SK-N-SH (cell line): ENCODE measurements at regions not wholly inside any gene's neighbourhood (a gene's known extent, or its start where the extent isn't known, plus 50 kb on each side); places are given as distances from the start of the nearest gene placed in this dataset.

Experiments
- CTCF ChIA-PET: fragments of 300-600, 350-600 bp; formaldehyde crosslinking; extraction: SDS; loops from one replicate; lab custom pipeline; 2021; lab: Yijun Ruan, JAX
- POLR2A ChIA-PET: fragments of 350-600 bp; sonication (Branson Sonifier 250); formaldehyde crosslinking; extraction: SDS; loops from one replicate; lab custom pipeline; 2020; ENCODE audit warnings: antibody characterized with exemption, inconsistent platforms; lab: Yijun Ruan, JAX
- DNase-seq: peaks from one replicate; pipeline ENCODE4 v3.0.0; 2012
- H2AFZ ChIP-seq: fragments of 200-600 bp; sonication (generic); 2 replicates; pipeline ENCODE4 v1.8.1; 2016; ENCODE audit warnings: antibody characterized with exemption, mild to moderate bottlenecking, low read depth
- H3F3A ChIP-seq: fragments of 200-600 bp; sonication (generic); replicated peaks from 2 replicates; pipeline ENCODE3; 2016; ENCODE audit warnings: antibody characterized with exemption, mild to moderate bottlenecking; ENCODE audit not compliant: insufficient read depth
- H3K27ac ChIP-seq, 2 experiments: fragments of 200-500 bp in 1 of 2; fragments of 200-600 bp in 1 of 2; sonication (Bioruptor generic) in 1 of 2; sonication (generic), shearing (Covaris generic) in 1 of 2; 2 replicates each; pipeline versions ENCODE4 v1.5.1 to v1.6.1; 2014 to 2016; ENCODE audit warnings: low read depth in 2 of 2, inconsistent platforms in 1 of 2, low read length in 1 of 2, mild to moderate bottlenecking in 1 of 2, mixed read lengths in 1 of 2
- H3K27me3 ChIP-seq: fragments of 200-600 bp; sonication (generic), shearing (Covaris generic); 2 replicates; pipeline ENCODE4 v1.6.1; 2016; ENCODE audit warnings: mixed run types; ENCODE audit not compliant: insufficient read depth
- H3K36me3 ChIP-seq, 2 experiments: fragments of 200-500 bp in 1 of 2; fragments of 200-600 bp in 1 of 2; sonication (Bioruptor generic) in 1 of 2; sonication (generic) in 1 of 2; replicated peaks in 1 of 2; 2 replicates each; pipeline versions ENCODE3 to v1.5.1; 2014 to 2016; ENCODE audit warnings: low read length in 1 of 2, mild to moderate bottlenecking in 1 of 2; ENCODE audit not compliant: insufficient read depth in 2 of 2, control insufficient read depth in 1 of 2
- H3K4me1 ChIP-seq, 2 experiments: fragments of 200-500 bp in 1 of 2; fragments of 200-600 bp in 1 of 2; sonication (Bioruptor generic) in 1 of 2; sonication (generic), shearing (Covaris generic) in 1 of 2; 2 replicates each; pipeline versions ENCODE4 v1.5.1 to v1.6.1; 2014 to 2016; ENCODE audit warnings: low read depth in 1 of 2, low read length in 1 of 2, mixed run types in 1 of 2; ENCODE audit not compliant: insufficient read depth in 2 of 2, control insufficient read depth in 1 of 2
- H3K4me2 ChIP-seq: fragments of 200-600 bp; sonication (generic), shearing (Covaris generic); 2 replicates; pipeline ENCODE4 v1.6.1; 2017; ENCODE audit warnings: mixed run types
- H3K4me3 ChIP-seq, 2 experiments: fragments of 200-500 bp in 1 of 2; fragments of 200-600 bp in 1 of 2; sonication (Bioruptor generic) in 1 of 2; sonication (generic), shearing (Covaris generic) in 1 of 2; 2 replicates each; pipeline versions ENCODE4 v1.5.1 to v1.8.1; 2014 to 2016; ENCODE audit warnings: low read depth in 2 of 2, inconsistent platforms in 1 of 2, low read length in 1 of 2, mild to moderate bottlenecking in 1 of 2, mixed read lengths in 1 of 2, moderate library complexity in 1 of 2
- H3K79me2 ChIP-seq: fragments of 200-600 bp; sonication (generic); 2 replicates; pipeline ENCODE4 v1.8.1; 2017; ENCODE audit warnings: mild to moderate bottlenecking; ENCODE audit not compliant: insufficient read depth
- H3K9ac ChIP-seq: fragments of 200-600 bp; sonication (generic); 2 replicates; pipeline ENCODE4 v1.6.1; 2017; ENCODE audit warnings: mixed run types
- H3K9me2 ChIP-seq: fragments of 200-600 bp; sonication (generic); 2 replicates; pipeline ENCODE4 v1.6.1; 2017; ENCODE audit warnings: mixed run types
- H3K9me3 ChIP-seq: fragments of 200-600 bp; sonication (generic); 2 replicates; pipeline ENCODE4 v1.6.1; 2017; ENCODE audit warnings: mixed run types, mild to moderate bottlenecking, moderate library complexity
- H4K20me1 ChIP-seq: fragments of 200-600 bp; sonication (generic); 2 replicates; pipeline ENCODE4 v1.6.1; 2017; ENCODE audit warnings: mild to moderate bottlenecking, mixed run types; ENCODE audit not compliant: insufficient read depth
- CHD2 ChIP-seq: fragments of 150-350 bp; IDR thresholded peaks from 2 replicates; pipeline ENCODE4 v1.6.1; 2018; ENCODE audit warnings: low read length; ENCODE audit not compliant: partially characterized antibody
- CTCF ChIP-seq: fragments of 200-600 bp; sonication (generic); IDR thresholded peaks from 2 replicates; pipeline ENCODE4 v1.6.1; 2017; ENCODE audit warnings: antibody characterized with exemption, mild to moderate bottlenecking, moderate library complexity
- ELF1 ChIP-seq: IDR thresholded peaks from 2 replicates; pipeline ENCODE4 v1.4.0; 2012
- EP300 ChIP-seq, 2 experiments: IDR thresholded peaks; 2 replicates each; pipeline versions ENCODE4 v1.4.0 to v1.6.1; 2012; ENCODE audit warnings: borderline replicate concordance in 1 of 2, low read depth in 1 of 2, low read length in 1 of 2
- EZH2phosphoT487 ChIP-seq: fragments of 200-600 bp; sonication (generic); IDR thresholded peaks from 2 replicates; pipeline ENCODE4 v1.6.1; 2017; ENCODE audit warnings: low read depth, mixed run types, mild to moderate bottlenecking, antibody characterized with exemption, moderate library complexity, borderline replicate concordance
- FOSL2 ChIP-seq: IDR thresholded peaks from 2 replicates; pipeline ENCODE4 v1.4.0; 2012; ENCODE audit warnings: low read depth, mild to moderate bottlenecking, moderate library complexity, borderline replicate concordance
- FOXM1 ChIP-seq: IDR thresholded peaks from 2 replicates; pipeline ENCODE4 v1.4.0; 2012; ENCODE audit warnings: low read depth, mild to moderate bottlenecking
- GATA2 ChIP-seq: sonication (generic); formaldehyde crosslinking; IDR thresholded peaks from 2 replicates; pipeline ENCODE4 v1.5.0; 2020; ENCODE audit warnings: mild to moderate bottlenecking, missing genetic modification reagents
- JUND ChIP-seq: IDR thresholded peaks from 2 replicates; pipeline ENCODE4 v1.4.0; 2012
- MXI1 ChIP-seq: IDR thresholded peaks from 2 replicates; pipeline ENCODE4 v1.6.1; 2012; ENCODE audit warnings: mild to moderate bottlenecking, low read depth, low read length, improper control_type of control experiment
- NRF1 ChIP-seq: IDR thresholded peaks from 2 replicates; pipeline ENCODE4 v1.6.1; 2012; ENCODE audit warnings: low read depth, mild to moderate bottlenecking, low read length
- POLR2AphosphoS5 ChIP-seq: IDR thresholded peaks from 2 replicates; pipeline ENCODE4 v1.6.1; 2012; ENCODE audit warnings: low read depth, low read length
- RFX5 ChIP-seq: IDR thresholded peaks from 2 replicates; pipeline ENCODE4 v1.6.1; 2012; ENCODE audit warnings: mild to moderate bottlenecking, improper control_type of control experiment, low read length
- RXRA ChIP-seq: IDR thresholded peaks from 2 replicates; pipeline ENCODE4 v1.4.0; 2012; ENCODE audit warnings: low read depth, mild to moderate bottlenecking, borderline replicate concordance
- SIN3A ChIP-seq: IDR thresholded peaks from 2 replicates; pipeline ENCODE4 v1.6.1; 2012; ENCODE audit warnings: low read depth, mild to moderate bottlenecking, low read length, moderate library complexity, borderline replicate concordance
- SMC3 ChIP-seq: IDR thresholded peaks from 2 replicates; pipeline ENCODE4 v1.6.1; 2012; ENCODE audit warnings: low read depth, low read length, improper control_type of control experiment
- TEAD4 ChIP-seq: IDR thresholded peaks from 2 replicates; pipeline ENCODE4 v1.4.0; 2012; ENCODE audit warnings: mild to moderate bottlenecking, borderline replicate concordance; ENCODE audit not compliant: insufficient read depth
- USF1 ChIP-seq: IDR thresholded peaks from 2 replicates; pipeline ENCODE4 v1.4.0; 2012; ENCODE audit warnings: low read depth, borderline replicate concordance
- WGBS: methylation state at CpG from one replicate; pipeline ENCODE4 v1.1.6; 2017; ENCODE audit warnings: low lambda C conversion rate; 5-methylcytosine and 5-hydroxymethylcytosine counted together
- TF ChIP-seq, protein P1 (sequence below): IDR thresholded peaks from 2 replicates; pipeline ENCODE4 v1.6.1; 2012; ENCODE audit warnings: mild to moderate bottlenecking, low read depth, low read length, moderate library complexity

GRCh38 chr13:26927511-26927910 is 166.9 kb upstream of the GPR12 start:
- H3K4me1 ChIP-seq = peaks cover 0 to 2% of the 10 kb centered on the region in 2 experiments; a peak in 1 of 4 replicates
- H3K4me3 ChIP-seq = no peak overlapping the region
- no peaks in the 10 kb centered on the region for H3K9me3 ChIP-seq
- no peak for DNase-seq
- CTCF ChIA-PET = interaction anchor here (1.3 to 7.8 kb wide), 2 partner anchors 221 to 229 kb away, joined by 5 to 74 read pairs; no protein-coding TSS in a partner anchor
- WGBS = 53% methylated on average over 11 of the region's 11 CpGs
- no peak overlapping the region for H2AFZ ChIP-seq
- H3K36me3 ChIP-seq = no peaks in the 10 kb centered on the region
- POLR2A ChIA-PET = no interaction called here
- TF ChIP-seq FOSL2 (no peak), NRF1 (no peak), SMC3 (no peak), CTCF (no peak), EZH2phosphoT487 (no peak), USF1 (no peak), MXI1 (no peak), RXRA (no peak), JUND (no peak), GATA2 (CRISPR knock-in tag) (no peak), CHD2 (no peak)
- TF ChIP-seq, all 33 proteins: peak for 0
- H3K27me3 ChIP-seq = 0 out of 2 replicates have a peak, but pooled peaks cover 9% of the 10 kb centered on the region
- H3F3A ChIP-seq = no peaks in the 10 kb centered on the region
- H3K27ac ChIP-seq = no peak overlapping the region
- H3K9ac ChIP-seq = no peak overlapping the region
- no peaks in the 10 kb centered on the region for H3K79me2 ChIP-seq
- H3K4me2 ChIP-seq = no peak overlapping the region
- no peaks in the 10 kb centered on the region for H4K20me1 ChIP-seq
- H3K9me2 ChIP-seq = no peaks in the 10 kb centered on the region

- Histone ChIP-seq H3K27ac (no peak overlapping the region), H4K20me1 (no peaks in the 10 kb centered on the region), H3K9me2 (no peaks in the 10 kb centered on the region), H3K4me3 (no peak overlapping the region), H3K4me1 (peaks cover 0 to 2% of the 10 kb centered on the region in 2 experiments; a peak in 1 of 4 replicates), H2AFZ (no peak overlapping the region), H3K36me3 (no peaks in the 10 kb centered on the region), H3K9me3 (no peaks in the 10 kb centered on the region), H3K9ac (no peak overlapping the region), H3K4me2 (no peak overlapping the region), H3F3A (no peaks in the 10 kb centered on the region), H3K79me2 (no peaks in the 10 kb centered on the region), H3K27me3 (0 out of 2 replicates have a peak, but pooled peaks cover 9% of the 10 kb centered on the region)
- ChIA-PET CTCF (interaction anchor here (7.8 kb wide), 1 partner anchor 220 kb away, joined by 74 read pairs; no protein-coding TSS in a partner anchor), POLR2A (no interaction called here)
- WGBS = 52% methylated on average over 5 of the region's 7 CpGs
- DNase-seq = no peak
- TF ChIP-seq, protein P1, sequence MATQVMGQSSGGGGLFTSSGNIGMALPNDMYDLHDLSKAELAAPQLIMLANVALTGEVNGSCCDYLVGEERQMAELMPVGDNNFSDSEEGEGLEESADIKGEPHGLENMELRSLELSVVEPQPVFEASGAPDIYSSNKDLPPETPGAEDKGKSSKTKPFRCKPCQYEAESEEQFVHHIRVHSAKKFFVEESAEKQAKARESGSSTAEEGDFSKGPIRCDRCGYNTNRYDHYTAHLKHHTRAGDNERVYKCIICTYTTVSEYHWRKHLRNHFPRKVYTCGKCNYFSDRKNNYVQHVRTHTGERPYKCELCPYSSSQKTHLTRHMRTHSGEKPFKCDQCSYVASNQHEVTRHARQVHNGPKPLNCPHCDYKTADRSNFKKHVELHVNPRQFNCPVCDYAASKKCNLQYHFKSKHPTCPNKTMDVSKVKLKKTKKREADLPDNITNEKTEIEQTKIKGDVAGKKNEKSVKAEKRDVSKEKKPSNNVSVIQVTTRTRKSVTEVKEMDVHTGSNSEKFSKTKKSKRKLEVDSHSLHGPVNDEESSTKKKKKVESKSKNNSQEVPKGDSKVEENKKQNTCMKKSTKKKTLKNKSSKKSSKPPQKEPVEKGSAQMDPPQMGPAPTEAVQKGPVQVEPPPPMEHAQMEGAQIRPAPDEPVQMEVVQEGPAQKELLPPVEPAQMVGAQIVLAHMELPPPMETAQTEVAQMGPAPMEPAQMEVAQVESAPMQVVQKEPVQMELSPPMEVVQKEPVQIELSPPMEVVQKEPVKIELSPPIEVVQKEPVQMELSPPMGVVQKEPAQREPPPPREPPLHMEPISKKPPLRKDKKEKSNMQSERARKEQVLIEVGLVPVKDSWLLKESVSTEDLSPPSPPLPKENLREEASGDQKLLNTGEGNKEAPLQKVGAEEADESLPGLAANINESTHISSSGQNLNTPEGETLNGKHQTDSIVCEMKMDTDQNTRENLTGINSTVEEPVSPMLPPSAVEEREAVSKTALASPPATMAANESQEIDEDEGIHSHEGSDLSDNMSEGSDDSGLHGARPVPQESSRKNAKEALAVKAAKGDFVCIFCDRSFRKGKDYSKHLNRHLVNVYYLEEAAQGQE = no peak
- TF ChIP-seq CTCF (no peak), POLR2AphosphoS5 (no peak), SMC3 (no peak), USF1 (no peak), TEAD4 (no peak), EP300 (IDR thresholded peaks at IDR 0.05; ENCODE audit: borderline replicate concordance in 1 of 2, low read depth in 1 of 2, low read length in 1 of 2) (no peak), FOXM1 (no peak), RFX5 (no peak), ELF1 (no peak), SIN3A (no peak)
These were observed 165.8 kb upstream of the GPR12 start for GRCh38 chr13:26926371-26926770.
